Right cardiac atrium (tissue), 5 donors: ENCODE measurements at regions not wholly inside any gene's neighbourhood (a gene's known extent, or its start where the extent isn't known, plus 50 kb on each side); places are given as distances from the start of the nearest gene placed in this dataset.

Experiments
- ATAC-seq, 2 donors: fragments of 200-7000 bp; cut with Tn5 transposase; one replicate each; pipeline versions ENCODE4 v1.8.0 to v1.9.1; 2020; ENCODE audit warnings: moderate library complexity in 2 of 2, mild to moderate bottlenecking in 1 of 2
- DNase-seq, 3 donors: peaks; one replicate each; pipeline ENCODE4 v3.0.0-alpha.2; 2020
- H3K27ac ChIP-seq: one replicate; pipeline ENCODE4 v1.5.1; 2013; ENCODE audit warnings: mild to moderate bottlenecking, low read length, control low read depth, moderate library complexity
- H3K27me3 ChIP-seq: one replicate; pipeline ENCODE4 v1.6.1; 2013; ENCODE audit not compliant: control insufficient read depth, insufficient read depth
- H3K4me1 ChIP-seq: one replicate; pipeline ENCODE4 v1.6.1; 2013; ENCODE audit warnings: low read length; ENCODE audit not compliant: control insufficient read depth, insufficient read depth
- H3K4me3 ChIP-seq: one replicate; pipeline ENCODE4 v1.5.1; 2013; ENCODE audit warnings: low read length, control low read depth
- H3K9me3 ChIP-seq: one replicate; pipeline ENCODE4 v1.6.1; 2013; ENCODE audit warnings: low read length; ENCODE audit not compliant: control insufficient read depth
- WGBS: extraction: QIAGEN DNeasy Blood & Tissue Kit; methylation state at CpG from one replicate; pipeline ENCODE4 v1.1.7; 2013; 5-methylcytosine and 5-hydroxymethylcytosine counted together
- intact Hi-C, 4 donors: fragments of 100-400 bp; cut with DNase I; formaldehyde crosslinking; loops; one replicate each; pipeline versions ENCODE4 v1.11.0 to v1.14.0; 2022 to 2023
- donor health status: healthy with polysubstance abuse.
- donor health status: DM: no; HTN: yes; CAD: no.
- donor health status: DM: no; HTN: no; CAD: no.
- donor health status: DM: no; HTN: yes; CAD: no; lungs with severe emphysema.
- donor health status: DM: yes; HTN: yes; CAD: no.

DNA sequence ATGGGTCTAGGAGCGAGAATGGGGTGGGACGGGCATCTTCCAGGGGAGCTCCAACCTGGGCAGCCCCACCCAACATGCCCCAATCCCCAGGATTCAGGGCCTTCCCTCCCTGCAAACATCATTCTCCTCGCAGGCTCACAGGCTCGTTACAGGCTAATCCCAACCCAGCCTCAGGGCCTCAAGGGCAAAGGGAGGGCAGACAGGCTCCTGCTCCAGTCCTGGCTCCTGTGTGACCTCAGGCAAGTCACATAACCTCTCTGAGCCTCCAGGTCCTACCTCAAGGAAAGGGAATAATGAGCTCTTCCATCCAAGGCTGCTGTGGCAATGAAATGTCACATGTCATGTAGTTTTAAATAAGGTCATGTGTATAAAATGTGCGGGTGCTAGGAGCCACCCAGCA is 186.5 kb upstream of the TNRC6C start:
- WGBS = 93% methylated on average over 5 of the region's 5 CpGs
- ATAC-seq (no peak), DNase-seq (no peak)
- H3K27ac ChIP-seq = no peak overlapping the region
- H3K9me3 ChIP-seq = no peaks in the 10 kb centered on the region
- H3K4me3 ChIP-seq = no peak overlapping the region
- no peaks in the 10 kb centered on the region for H3K4me1 ChIP-seq
- no peaks in the 10 kb centered on the region for H3K27me3 ChIP-seq
- intact Hi-C loops = loop anchor here in 2 of 4 donors (5.0 to 10.0 kb wide), 2 partner anchors 240 to 243 kb away; no protein-coding TSS in a partner anchor

DNA sequence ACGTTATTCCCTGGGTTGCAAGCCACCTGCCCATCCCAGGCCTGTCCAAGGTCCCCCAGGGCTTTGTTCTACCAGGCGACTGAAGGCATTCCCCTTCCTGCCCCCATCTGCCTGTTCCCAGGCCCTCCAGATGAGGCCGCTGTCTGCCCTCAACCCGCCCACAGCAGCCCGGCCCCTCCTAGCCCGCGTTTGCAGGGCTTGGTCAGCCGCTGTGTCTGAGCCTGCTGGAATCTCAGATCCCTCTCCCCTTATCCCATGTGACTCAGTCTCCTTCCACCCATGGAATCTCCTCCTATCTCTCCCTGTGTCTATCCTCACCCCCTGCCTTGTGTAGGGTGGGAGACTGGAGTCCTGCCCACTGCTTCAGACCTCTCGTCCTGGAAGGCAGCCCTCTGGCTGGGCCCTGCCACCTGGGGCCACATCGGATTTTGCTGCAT is 186.0 kb upstream of the TNRC6C start:
- Histone ChIP-seq H3K4me1 (no peaks in the 10 kb centered on the region), H3K27me3 (no peaks in the 10 kb centered on the region), H3K4me3 (no peak overlapping the region), H3K9me3 (no peaks in the 10 kb centered on the region), H3K27ac (no peak overlapping the region)
- intact Hi-C loops = loop anchor here in 2 of 4 donors (5.0 to 10.0 kb wide), 2 partner anchors 240 to 242 kb away; no protein-coding TSS in a partner anchor
- DNase-seq = peak; percentile 61 to 90 (median 88)
- WGBS = 31% methylated on average over 10 of the region's 10 CpGs
- peak; percentile 85 to 91 for ATAC-seq

DNA sequence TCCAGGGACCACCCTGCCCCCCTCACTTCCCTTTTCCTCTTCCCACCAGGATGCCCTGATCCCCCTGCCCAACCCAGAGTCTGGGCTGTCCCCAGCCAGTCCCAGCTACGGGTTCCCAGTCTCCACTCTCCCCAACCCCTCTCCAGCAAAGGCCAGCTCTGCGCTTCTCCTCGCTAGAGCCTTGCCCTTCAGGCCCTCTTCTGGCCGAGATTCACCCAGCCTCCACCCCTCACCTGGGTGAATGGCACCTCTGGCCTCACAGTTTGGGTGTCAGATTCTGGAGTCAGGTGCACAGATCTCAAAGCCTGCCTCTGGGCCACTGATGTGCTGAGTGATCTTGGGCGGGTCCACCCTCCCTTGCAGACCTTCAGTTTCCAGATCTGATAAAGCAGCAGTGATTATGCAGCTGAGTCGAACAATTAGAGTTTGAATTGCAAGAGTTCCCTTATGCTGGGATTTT is 185.6 kb upstream of the TNRC6C start:
- 62% methylated on average over 6 of the region's 6 CpGs for WGBS
- Histone ChIP-seq H3K27ac (no peak overlapping the region), H3K9me3 (no peaks in the 10 kb centered on the region), H3K27me3 (no peaks in the 10 kb centered on the region), H3K4me1 (no peaks in the 10 kb centered on the region), H3K4me3 (no peak overlapping the region)
- intact Hi-C loops = loop anchor here in 2 of 4 donors (5.0 to 10.0 kb wide), 2 partner anchors 239 to 242 kb away; no protein-coding TSS in a partner anchor
- peak; percentile 17 to 53 for ATAC-seq
- DNase-seq = peak in 1 of 3 donors; percentile 55

DNA sequence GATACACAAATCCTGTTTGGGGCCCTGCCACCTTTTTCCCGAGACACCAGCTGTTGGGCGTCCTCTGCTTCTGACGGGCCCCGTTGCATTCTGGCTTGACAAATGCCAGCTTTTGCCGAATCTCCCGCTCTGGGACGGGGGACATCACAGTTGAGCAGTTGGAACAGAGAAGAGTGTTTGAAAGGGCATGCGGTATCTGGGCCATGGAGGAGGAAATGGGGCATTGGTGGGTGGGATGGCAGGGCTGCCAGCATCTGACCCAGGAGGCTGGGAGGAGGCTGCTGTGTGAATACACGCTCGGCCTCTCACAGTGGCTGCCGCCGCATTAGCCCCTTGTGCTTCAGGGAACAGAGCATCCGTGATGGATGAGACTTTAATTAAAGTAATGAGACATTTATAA is 184.3 kb upstream of the TNRC6C start:
- DNase-seq = no peak
- no peaks in the 10 kb centered on the region for H3K4me1 ChIP-seq
- 97% methylated on average over 13 of the region's 13 CpGs for WGBS
- H3K27ac ChIP-seq = no peak overlapping the region
- ATAC-seq = no peak
- no peaks in the 10 kb centered on the region for H3K9me3 ChIP-seq
- intact Hi-C loops = loop anchor here in 2 of 4 donors (5.0 to 10.0 kb wide), 2 partner anchors 238 to 241 kb away; no protein-coding TSS in a partner anchor
- no peaks in the 10 kb centered on the region for H3K27me3 ChIP-seq
- no peak overlapping the region for H3K4me3 ChIP-seq

DNA sequence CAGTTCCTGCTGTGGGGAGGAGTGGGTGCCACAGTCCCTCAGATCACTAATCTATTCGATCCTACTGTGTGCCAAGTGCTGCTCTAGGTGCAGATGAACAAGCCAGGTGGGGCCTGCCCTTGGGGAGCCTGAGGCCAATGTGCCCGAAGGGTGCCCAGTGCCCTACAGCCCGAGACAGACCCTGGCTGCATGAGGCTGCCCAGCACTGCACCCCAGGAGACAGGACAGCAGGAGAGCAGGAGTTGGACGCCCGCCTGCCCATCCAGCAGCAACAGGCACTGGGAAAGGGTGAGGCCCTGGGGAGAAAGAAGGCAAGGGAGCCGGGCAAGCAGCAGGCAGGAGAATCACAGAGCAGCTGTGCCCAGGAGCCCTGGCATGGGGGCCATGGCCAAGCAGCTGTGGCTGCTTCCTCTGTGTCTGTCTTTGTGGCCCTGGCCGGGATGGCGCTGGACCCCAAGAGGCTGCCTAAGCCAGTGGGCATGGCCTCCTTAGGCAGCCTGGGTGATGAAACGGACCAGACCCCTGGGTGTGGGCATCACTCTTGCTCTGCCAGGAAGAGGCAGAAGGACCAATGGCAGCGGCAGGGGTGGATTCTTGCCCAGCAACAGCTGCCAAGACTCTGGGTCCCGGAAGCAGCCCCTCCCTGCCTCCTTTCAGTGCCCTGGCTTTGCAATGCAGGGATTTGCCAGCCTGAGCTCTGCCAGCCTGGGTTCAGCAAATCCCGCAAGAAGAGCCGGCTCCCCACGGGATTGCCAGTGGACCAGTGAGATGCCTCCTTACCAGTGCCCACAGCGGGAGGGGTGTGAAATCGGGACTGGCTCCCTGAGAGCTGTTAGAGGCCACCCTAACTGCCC is 179.6 kb upstream of the TNRC6C start:
- Histone ChIP-seq H3K27me3 (no peaks in the 10 kb centered on the region), H3K9me3 (no peaks in the 10 kb centered on the region), H3K4me1 (peaks cover 5% of the 10 kb centered on the region), H3K4me3 (no peak overlapping the region), H3K27ac (peak overlapping the region; percentile 65)
- ATAC-seq = peak; percentile 84 to 92
- intact Hi-C loops = loop anchor here in 1 of 4 donors (10.0 kb wide), 1 partner anchor 236 kb away; no protein-coding TSS in a partner anchor
- peak; percentile 73 to 89 (median 86) for DNase-seq
- 65% methylated on average over 16 of the region's 16 CpGs for WGBS

DNA sequence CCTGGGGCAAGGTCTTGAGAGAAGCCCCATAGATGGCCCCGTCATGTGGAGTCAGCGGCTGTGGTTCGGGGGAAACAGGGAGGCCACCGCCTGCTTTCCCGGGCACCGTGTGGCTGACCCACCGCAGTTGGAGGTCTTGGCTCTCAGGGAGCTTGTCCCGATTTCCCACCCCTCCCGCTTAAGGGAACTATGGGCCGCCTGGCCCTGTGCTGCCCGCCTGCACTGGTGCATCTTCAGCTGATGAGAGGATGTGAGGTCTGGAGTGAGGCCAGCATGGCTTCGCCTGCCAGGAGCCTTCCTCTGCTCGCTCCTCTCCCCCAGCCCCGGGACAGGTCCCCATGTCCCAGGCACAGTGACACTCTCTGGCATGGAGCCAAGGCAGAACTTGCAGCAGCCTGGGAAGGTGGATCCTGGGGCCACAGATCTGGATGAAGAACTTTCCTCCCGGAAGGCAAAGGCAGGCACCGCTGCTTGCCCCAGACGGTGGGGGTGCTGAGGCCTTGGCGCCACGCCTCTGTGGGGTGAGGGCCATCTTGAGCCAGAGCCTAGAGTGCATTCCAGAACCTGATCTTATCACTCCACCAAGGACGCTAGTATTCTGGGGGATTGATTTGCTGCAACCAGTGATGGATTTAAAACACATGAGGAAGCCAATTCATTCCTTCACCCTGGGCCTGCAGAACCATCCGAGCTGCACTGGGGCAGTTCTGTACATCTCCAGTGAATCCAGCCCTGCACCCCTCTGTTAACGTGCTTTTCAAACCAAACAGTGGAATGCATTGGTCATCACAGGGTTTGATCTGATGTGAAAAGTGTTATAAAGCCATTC is 178.6 kb upstream of the TNRC6C start:
- WGBS = 29% methylated on average over 22 of the region's 22 CpGs
- peaks cover 5% of the 10 kb centered on the region for H3K4me1 ChIP-seq
- intact Hi-C loops = loop anchor here in 2 of 4 donors (10.0 kb wide), 1 partner anchor 235 kb away; no protein-coding TSS in a partner anchor
- no peak overlapping the region for H3K4me3 ChIP-seq
- peak; percentile 67 to 69 for ATAC-seq
- DNase-seq = peak; percentile 52 to 85 (median 82)
- peak overlapping the region; percentile 65 for H3K27ac ChIP-seq
- H3K9me3 ChIP-seq = no peaks in the 10 kb centered on the region
- no peaks in the 10 kb centered on the region for H3K27me3 ChIP-seq

DNA sequence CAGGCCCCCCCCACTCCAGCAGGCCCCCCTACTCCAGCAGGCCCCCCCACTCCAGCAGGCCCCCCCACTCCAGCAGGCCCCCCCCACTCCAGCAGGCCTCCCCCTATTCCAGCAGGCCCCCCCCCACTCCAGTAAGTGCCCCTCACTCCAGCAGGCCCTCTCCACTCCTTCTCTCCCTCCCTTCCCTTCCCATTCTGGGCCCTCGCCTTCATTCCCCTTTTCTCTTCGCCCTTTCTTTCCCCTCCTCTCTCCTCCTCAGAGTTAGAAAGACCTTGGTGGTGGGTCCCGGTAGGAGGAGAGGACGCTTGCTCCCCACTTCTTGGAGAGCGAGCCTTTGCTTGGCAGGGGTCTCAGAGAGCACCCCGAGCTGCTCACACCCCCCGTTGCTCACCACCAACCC is 177.0 kb upstream of the TNRC6C start:
- DNase-seq = no peak
- Histone ChIP-seq H3K4me3 (no peak overlapping the region), H3K9me3 (no peaks in the 10 kb centered on the region), H3K27me3 (no peaks in the 10 kb centered on the region), H3K27ac (no peak overlapping the region), H3K4me1 (peaks cover 5% of the 10 kb centered on the region)
- no peak for ATAC-seq
- intact Hi-C loops = loop anchor here in 1 of 4 donors (10.0 kb wide), 1 partner anchor 233 kb away; no protein-coding TSS in a partner anchor
- 88% methylated on average over 7 of the region's 7 CpGs for WGBS

DNA sequence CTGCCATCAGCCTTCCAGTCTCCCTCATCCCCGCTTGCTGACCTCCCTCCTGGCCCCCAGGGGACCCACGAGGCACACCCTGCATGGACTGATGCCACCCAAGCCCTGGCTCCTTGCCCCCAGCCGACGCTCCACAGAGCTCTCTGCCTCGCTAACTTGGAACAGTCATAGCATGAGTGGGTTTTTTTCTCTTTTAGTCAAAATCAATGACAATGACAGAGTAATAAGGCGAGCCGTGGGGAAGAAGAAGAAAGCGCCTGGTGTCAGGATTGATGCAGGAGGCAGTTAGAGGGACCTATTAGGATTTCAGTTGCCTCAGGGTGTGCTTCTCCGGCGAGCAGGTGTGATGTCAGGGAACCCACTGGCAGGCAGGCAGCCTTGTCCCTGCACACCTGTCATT is 176.3 kb upstream of the TNRC6C start:
- intact Hi-C loops = loop anchor here in 1 of 4 donors (10.0 kb wide), 1 partner anchor 233 kb away; no protein-coding TSS in a partner anchor
- H3K9me3 ChIP-seq = no peaks in the 10 kb centered on the region
- H3K4me3 ChIP-seq = no peak overlapping the region
- ATAC-seq = no peak
- WGBS = 76% methylated on average over 10 of the region's 10 CpGs
- peaks cover 5% of the 10 kb centered on the region for H3K4me1 ChIP-seq
- DNase-seq = peak in 1 of 3 donors; percentile 1
- H3K27me3 ChIP-seq = no peaks in the 10 kb centered on the region
- H3K27ac ChIP-seq = no peak overlapping the region

DNA sequence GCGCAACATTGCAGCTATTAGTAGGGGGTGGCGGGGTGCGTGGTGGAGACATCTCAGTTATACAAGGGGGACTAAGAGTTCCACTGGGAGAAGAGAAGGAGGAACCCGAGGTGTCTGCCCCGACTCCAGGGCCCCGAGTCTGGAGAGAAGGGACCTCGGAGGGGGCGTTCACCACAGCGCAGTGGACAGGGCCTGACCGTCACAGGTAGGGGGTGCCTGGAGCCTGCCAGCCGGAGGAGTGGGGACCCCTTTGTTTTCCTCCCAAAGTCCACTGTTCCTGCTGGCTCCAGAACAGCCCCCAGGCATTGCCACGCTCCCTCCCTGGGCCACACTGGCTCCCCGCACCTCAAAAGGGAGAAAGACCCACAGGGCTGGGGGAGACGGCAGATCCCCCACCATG is 175.9 kb upstream of the TNRC6C start:
- peaks cover 5% of the 10 kb centered on the region for H3K4me1 ChIP-seq
- no peak overlapping the region for H3K27ac ChIP-seq
- H3K27me3 ChIP-seq = no peaks in the 10 kb centered on the region
- intact Hi-C loops = loop anchor here in 1 of 4 donors (10.0 kb wide), 1 partner anchor 232 kb away; no protein-coding TSS in a partner anchor
- WGBS = 87% methylated on average over 14 of the region's 14 CpGs
- H3K9me3 ChIP-seq = no peaks in the 10 kb centered on the region
- peak in 1 of 3 donors; percentile 20 for DNase-seq
- H3K4me3 ChIP-seq = no peak overlapping the region
- ATAC-seq = no peak

DNA sequence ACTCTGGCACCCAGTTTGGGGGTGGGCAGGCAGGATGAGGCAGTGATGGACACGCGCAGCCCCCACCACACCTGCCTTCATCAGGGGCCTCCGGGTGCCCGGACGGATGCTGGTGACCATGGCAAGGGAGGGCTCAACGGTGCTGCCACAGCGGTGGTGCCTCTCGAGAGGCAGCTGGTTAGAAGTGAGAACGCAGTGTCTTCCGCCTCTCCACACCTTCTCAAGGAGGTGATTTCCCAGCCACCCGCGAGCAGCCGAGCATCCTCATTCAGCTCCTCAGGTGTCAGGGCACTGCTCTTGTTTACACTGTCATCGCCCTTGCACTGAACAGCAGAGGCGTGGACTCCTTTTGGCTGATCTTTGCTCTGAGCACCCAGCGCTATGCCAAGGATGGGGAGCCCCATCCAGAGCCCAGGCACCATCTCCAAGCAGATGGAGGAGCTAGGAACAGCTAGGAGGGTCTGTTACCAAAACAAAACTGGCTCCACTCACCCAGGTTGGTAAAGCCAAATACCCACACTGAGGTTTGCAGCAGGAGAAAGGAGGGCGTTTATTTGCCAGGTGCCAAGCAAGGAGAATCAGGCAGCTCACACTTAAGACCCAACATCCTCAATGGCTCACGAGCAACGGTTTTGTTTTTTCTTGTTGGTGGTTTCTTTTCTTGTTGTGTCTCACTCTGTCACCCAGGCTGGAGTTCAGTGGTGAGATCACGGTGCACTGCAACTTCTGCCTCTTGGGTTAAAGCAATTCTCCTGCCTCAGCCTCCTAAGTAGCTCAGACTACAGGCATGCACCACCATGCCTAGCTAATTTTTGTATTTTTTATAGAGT is 174.3 kb upstream of the TNRC6C start:
- peak in 1 of 3 donors; percentile 55 for DNase-seq
- no peaks in the 10 kb centered on the region for H3K27me3 ChIP-seq
- no peak overlapping the region for H3K27ac ChIP-seq
- intact Hi-C loops = loop anchor here in 1 of 4 donors (10.0 kb wide), 1 partner anchor 231 kb away; no protein-coding TSS in a partner anchor
- 81% methylated on average over 20 of the region's 20 CpGs for WGBS
- peaks cover 5% of the 10 kb centered on the region for H3K4me1 ChIP-seq
- no peak for ATAC-seq
- H3K9me3 ChIP-seq = no peaks in the 10 kb centered on the region
- no peak overlapping the region for H3K4me3 ChIP-seq
